IgD-negative memory B cell (primary cell): ENCODE measurements at regions not wholly inside any gene's neighbourhood (a gene's known extent, or its start where the extent isn't known, plus 50 kb on each side); places are given as distances from the start of the nearest gene placed in this dataset.

Source experiments
- H3K27ac Mint-ChIP-seq, 3 donors: one replicate each; pipeline ENCODE4 v1.8.0; 2020 to 2022; ENCODE audit warnings: mild to moderate bottlenecking in 3 of 3, mixed read lengths in 3 of 3, moderate library complexity in 1 of 3
- H3K27me3 Mint-ChIP-seq: one replicate; pipeline ENCODE4 v1.8.0; 2021; ENCODE audit warnings: mixed read lengths
- H3K36me3 Mint-ChIP-seq: one replicate; pipeline ENCODE4 v1.8.0; 2020; ENCODE audit warnings: mild to moderate bottlenecking, mixed read lengths
- H3K4me1 Mint-ChIP-seq, 3 donors: one replicate each; pipeline ENCODE4 v1.8.0; 2020 to 2022; ENCODE audit warnings: mixed read lengths in 3 of 3, mild to moderate bottlenecking in 1 of 3
- H3K4me3 Mint-ChIP-seq, 4 donors: one replicate each; pipeline ENCODE4 v1.8.0; 2020 to 2022; ENCODE audit warnings: mild to moderate bottlenecking in 4 of 4, mixed read lengths in 4 of 4, moderate library complexity in 3 of 4
- H3K9me3 Mint-ChIP-seq, 3 donors: one replicate each; pipeline ENCODE4 v1.8.0; 2020 to 2021; ENCODE audit warnings: mixed read lengths in 3 of 3, mild to moderate bottlenecking in 1 of 3

DNA sequence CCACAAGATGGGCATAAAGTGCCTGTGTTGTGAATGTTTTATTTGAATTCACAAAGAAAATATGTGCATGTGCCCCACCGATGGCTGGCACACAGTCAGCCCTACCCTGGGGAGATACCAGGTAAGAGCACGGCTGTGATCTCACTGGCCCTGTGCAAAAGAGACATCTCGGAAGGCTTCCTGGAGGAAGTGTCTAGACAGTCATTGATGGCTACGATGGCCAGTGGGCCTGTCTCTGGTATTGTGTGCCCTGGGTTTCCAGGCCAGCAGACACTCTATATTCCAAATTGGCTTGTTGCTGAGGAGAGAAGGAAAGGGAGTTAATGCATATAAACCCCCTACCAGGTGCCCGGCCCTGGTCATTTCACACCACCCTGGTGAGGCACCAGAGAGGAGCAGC, 211.7 kb downstream of the GLI2 start:
- Mint-ChIP-seq H3K4me3 (no peak overlapping the region), H3K4me1 (no peaks in the 10 kb centered on the region), H3K27me3 (no peaks in the 10 kb centered on the region), H3K9me3 (peaks cover 0 to 3% (median 2%) of the 10 kb centered on the region in 3 donors), H3K36me3 (no peaks in the 10 kb centered on the region), H3K27ac (no peak overlapping the region)

DNA sequence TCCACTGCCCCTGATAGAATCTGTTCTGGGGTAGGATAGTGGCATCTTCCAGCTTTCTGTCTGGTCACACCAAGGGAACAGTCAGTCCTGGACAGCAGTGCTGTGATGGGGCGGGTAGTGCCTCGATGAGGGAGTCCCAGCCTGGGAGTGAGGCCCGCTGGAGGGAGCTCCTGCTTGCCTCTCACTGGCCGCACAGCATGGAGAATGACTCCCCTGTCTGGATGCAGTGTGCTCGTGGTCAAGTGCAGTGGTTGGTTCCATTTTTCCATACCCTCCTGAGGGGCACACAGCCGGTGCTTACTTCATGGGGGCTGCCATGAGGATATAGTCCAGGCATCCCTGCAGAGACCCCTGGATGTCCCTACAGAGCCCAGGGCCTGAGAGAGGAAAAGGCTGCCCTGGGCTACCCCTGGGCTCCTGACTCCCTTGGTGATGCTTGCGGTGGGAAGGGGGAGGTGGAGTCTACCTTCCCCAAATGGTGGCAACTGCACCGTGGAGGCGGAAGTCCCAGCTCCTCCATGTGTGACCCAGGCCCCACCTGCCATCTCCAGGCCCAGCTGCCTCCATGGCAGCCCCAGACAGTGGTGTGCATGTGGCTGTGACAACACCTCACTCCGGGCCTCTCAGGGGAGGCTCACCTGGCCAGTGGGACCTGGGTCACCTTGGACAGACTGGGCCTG, 212.5 kb downstream of the GLI2 start:
- Mint-ChIP-seq H3K27ac (peak overlapping the region in 1 of 3 donors; percentile 33), H3K9me3 (peaks cover 0 to 2% (median 0%) of the 10 kb centered on the region in 3 donors), H3K4me3 (no peak overlapping the region), H3K27me3 (no peaks in the 10 kb centered on the region), H3K4me1 (no peaks in the 10 kb centered on the region), H3K36me3 (no peaks in the 10 kb centered on the region)

DNA sequence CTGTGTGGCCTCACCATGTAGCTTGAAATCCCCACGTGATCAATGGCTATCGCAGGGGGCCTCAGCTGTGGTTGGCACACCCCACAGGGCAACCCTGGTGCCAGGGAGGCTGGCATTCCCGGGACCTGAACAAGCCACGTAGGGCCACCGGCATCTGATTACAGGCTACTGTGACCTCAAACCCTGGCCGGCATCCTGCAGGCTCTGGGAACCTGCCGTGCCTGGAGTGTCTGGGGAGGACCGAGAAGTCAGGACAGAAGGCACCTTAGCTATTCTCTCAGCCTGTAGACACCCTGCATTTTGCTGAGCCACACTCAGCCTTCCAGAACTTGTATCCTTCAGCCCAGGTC, 213.0 kb downstream of the GLI2 start:
- H3K36me3 Mint-ChIP-seq, result no peaks in the 10 kb centered on the region
- peak overlapping the region in 1 of 3 donors; percentile 33 for H3K27ac Mint-ChIP-seq
- H3K4me1 Mint-ChIP-seq, result no peaks in the 10 kb centered on the region
- H3K4me3 Mint-ChIP-seq, result no peak overlapping the region
- H3K9me3 Mint-ChIP-seq, result peaks cover 0 to 2% (median 0%) of the 10 kb centered on the region in 3 donors
- no peaks in the 10 kb centered on the region for H3K27me3 Mint-ChIP-seq

DNA sequence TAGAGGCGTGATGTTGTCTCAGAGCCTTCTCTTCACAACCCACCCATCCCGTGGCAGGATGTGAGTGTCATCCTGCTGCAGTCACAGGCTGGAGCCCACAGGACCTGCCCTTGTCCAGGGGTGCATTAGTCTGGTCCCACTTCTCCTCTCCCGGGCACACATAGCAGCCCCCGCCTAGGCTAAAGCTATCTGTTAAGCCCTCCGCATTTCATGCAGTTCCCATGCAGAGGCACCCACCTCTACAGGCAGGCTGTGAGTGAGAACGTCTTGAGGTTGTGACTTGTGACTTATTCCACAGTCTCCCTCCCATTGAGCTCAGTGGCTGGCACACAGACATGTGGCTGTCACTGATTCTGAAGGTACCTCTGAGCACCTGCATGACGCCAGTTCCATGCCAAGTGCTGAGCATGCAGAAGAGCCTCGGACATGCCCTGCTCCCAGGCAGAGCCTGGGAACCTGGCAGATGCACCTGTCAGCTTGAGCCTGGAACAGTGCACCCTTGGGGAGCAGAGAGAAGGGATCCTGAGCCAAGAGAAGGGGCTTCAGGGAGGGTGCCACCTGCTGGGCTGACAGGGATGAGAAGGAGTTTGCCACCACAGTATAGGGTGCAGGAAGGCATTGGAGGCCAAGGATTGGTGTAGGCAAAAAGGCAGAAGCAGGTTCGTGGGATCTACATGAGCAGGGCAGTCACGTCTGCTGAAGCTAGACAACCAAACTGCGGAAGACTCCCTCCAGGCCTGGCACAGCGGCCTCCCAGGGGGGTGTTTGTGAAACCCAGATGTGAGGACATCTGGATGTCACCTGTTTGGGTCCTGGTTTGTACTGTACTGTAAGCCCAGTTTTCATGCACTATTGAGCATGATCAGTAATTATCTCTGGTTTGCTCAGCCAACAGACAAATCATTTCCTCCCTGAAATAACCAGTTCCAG, 213.6 kb downstream of the GLI2 start:
- Mint-ChIP-seq H3K27ac (peak overlapping the region in 1 of 3 donors; percentile 33), H3K4me3 (no peak overlapping the region), H3K36me3 (no peaks in the 10 kb centered on the region), H3K27me3 (peaks cover 1% of the 10 kb centered on the region), H3K4me1 (no peaks in the 10 kb centered on the region), H3K9me3 (peaks cover 0 to 2% (median 0%) of the 10 kb centered on the region in 3 donors)

DNA sequence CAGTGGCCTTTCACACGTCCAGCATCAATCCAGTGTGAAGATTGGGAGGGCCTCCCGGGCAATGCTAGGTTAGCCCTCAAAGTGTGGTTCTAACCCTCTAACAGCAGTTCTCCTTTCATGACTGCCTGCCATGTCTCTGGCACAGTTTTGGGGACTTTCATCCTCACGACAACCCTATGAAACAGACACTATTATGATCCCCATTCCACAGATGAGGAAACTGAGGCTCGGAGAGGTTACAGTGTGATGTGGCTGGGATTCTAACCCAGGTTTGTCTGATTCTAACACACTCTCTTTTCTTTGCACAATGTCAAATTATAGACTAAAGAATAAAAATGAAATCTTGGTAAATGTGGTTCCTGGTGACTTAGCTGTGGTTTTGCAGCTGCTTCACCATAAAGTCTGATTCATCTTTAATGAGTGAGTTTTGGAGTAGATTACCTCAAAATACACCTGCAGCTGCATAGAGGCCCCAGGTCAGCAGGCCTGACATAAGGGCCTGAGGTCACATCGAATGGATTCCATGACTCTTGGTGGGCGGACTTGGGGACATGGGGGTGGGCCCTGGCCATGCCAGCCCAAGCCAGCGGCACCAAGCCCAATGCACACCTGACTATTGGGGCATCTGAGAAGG, 214.4 kb downstream of the GLI2 start:
- peaks cover 1% of the 10 kb centered on the region for H3K27me3 Mint-ChIP-seq
- no peaks in the 10 kb centered on the region for H3K36me3 Mint-ChIP-seq
- H3K4me3 Mint-ChIP-seq, result no peak overlapping the region
- H3K9me3 Mint-ChIP-seq, result peaks cover 0 to 3% (median 0%) of the 10 kb centered on the region in 3 donors
- H3K27ac Mint-ChIP-seq, result no peak overlapping the region
- H3K4me1 Mint-ChIP-seq, result peaks cover 0 to 1% (median 0%) of the 10 kb centered on the region in 3 donors

DNA sequence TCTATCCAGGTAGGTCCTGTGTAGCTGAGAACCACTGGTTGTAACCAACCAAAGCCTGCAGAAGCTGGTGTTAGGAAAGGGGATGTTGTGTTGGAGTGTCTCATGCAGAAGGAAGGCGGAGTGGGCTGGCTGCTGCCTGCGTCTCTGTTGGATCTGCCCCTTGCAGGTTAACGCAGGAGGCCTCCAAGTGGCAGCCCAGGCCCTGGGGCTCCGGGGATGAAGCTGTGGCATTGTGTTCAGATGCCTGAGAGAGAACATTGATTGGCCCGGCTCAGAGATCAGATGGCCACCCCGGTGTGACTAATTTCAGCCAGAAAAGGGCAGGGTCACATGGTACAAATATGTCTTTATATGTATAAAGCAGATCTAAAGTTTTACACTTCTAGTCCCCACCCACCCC, 216.0 kb downstream of the GLI2 start:
- no peak overlapping the region for H3K4me3 Mint-ChIP-seq

DNA sequence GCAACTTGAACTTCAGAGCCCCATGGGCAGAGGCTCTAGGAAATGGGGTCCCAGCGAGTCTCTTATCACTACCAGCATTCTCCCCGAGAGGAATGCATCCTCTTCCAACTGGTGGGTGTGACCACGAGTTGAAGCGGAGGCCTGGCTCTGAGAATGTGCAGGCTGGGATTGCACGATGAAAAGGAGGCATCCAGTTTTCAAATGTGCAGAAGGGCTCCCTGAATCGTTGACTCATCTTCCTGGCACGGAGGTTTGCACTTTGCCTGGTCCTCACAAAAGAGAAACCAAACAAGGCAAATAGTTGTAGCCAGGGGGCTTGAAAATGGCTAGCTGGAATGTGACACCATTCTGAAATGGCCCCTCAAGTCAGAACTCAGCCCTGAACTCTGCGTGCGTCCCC, 216.7 kb downstream of the GLI2 start:
- Mint-ChIP-seq H3K9me3 (peaks cover 0 to 3% (median 0%) of the 10 kb centered on the region in 3 donors), H3K27ac (no peak overlapping the region), H3K27me3 (peaks cover 1% of the 10 kb centered on the region), H3K4me1 (peaks cover 0 to 1% (median 0%) of the 10 kb centered on the region in 3 donors), H3K4me3 (no peak overlapping the region), H3K36me3 (no peaks in the 10 kb centered on the region)

More for the DNA sequence above, 216.0 kb downstream of the GLI2 start:
- no peaks in the 10 kb centered on the region for H3K36me3 Mint-ChIP-seq
- peaks cover 0 to 3% (median 0%) of the 10 kb centered on the region in 3 donors for H3K9me3 Mint-ChIP-seq
- no peak overlapping the region for H3K27ac Mint-ChIP-seq
- H3K4me1 Mint-ChIP-seq, result peaks cover 0 to 1% (median 0%) of the 10 kb centered on the region in 3 donors
- peaks cover 1% of the 10 kb centered on the region for H3K27me3 Mint-ChIP-seq

DNA sequence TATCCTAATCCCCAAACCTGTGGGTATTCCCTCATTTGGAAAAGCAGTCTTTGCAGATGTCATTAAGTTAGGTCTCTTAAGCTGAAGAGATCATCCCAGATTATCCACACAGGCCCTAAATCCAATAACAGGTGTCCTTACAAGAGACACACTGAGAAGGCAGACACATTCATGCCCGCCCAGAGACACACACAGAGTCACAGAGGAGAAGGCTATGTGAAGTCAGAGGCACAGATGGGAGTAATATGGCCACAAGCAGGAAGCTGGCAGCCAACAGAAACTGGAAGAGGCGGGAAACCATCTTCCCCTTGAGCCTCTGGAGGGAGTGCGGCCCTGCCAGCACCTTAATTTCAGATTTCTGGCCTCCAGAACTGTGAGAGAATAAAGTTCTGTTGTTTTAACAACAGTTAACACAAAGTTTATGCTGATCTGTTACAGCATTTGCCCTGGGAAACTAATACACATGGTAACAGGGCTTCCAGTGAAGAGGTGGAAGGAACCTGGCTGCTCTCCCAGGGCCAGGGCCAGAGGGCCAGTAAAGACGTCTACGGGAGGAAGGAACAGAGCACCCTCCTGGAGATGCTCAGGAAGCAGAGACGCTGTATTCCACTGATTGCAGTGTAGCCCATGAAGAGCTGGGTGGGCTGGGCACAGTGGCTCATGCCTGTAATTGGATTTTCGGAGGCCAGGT, 217.5 kb downstream of the GLI2 start:
- no peaks in the 10 kb centered on the region for H3K36me3 Mint-ChIP-seq
- H3K9me3 Mint-ChIP-seq, result peaks cover 0 to 3% (median 0%) of the 10 kb centered on the region in 3 donors
- H3K4me3 Mint-ChIP-seq, result no peak overlapping the region
- H3K4me1 Mint-ChIP-seq, result peaks cover 0 to 1% (median 0%) of the 10 kb centered on the region in 3 donors
- peaks cover 1% of the 10 kb centered on the region for H3K27me3 Mint-ChIP-seq
- no peak overlapping the region for H3K27ac Mint-ChIP-seq

DNA sequence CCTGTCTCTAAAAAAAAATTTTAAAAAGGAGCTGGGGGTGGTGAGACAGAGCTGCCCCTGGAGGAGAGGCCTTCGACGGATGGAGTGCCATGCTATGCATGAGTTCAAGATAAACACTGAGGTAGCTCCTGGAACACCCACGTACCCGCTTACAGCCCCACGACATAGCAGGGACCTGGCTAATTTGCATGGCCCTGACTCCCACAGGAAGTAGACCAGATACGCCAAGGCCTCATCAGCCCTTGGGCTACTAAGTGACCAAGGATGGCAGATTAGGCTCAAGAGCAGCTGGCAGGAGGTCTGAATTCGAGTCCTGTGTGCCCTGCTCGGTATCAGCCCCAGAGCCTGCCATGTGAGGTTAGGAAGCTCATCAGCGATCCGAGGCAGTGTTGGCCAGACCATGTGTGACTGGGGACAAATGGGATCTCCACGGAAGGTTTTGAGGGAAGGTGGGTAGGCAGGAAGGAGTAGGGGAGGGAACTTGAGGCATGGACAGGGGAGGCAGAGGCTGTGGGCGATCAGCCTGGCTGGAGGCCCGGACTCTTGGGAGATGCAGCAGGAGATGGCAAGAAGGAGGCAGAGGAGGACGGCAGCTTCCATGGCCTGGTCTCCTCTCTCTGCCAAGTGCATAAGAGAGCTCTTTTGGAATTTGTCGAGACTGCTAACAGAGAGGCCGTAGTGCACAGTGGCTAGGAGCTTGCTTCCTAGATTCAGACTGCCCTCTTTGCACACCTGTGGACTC, 218.3 kb downstream of the GLI2 start:
- Mint-ChIP-seq H3K4me3 (no peak overlapping the region), H3K27ac (no peak overlapping the region), H3K9me3 (peaks cover 0 to 3% (median 0%) of the 10 kb centered on the region in 3 donors), H3K4me1 (peaks cover 0 to 1% (median 0%) of the 10 kb centered on the region in 3 donors), H3K36me3 (no peaks in the 10 kb centered on the region), H3K27me3 (peaks cover 1% of the 10 kb centered on the region)

DNA sequence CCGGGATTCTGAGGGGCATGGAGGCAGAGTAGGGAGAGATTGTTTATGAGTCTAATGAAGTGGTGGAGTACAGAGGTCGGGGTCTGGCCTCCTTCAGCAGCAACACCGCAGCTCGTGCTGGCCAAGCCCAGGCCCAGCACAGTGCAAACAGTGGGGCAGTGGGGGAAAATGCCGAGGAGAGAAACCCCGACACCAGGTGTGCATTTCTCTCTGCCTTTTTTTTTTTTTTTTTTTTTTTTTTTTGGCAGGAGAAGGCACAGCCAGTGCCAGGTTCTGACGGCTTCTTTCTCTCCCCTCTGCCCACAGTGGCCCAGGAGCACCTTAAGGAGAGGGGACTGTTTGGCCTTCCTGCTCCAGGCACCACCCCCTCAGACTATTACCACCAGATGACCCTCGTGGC, 219.3 kb downstream of the GLI2 start:
- Mint-ChIP-seq H3K27ac (no peak overlapping the region), H3K4me3 (no peak overlapping the region), H3K27me3 (peaks cover 1% of the 10 kb centered on the region), H3K36me3 (no peaks in the 10 kb centered on the region), H3K4me1 (peaks cover 0 to 1% (median 0%) of the 10 kb centered on the region in 3 donors), H3K9me3 (peaks cover 0 to 3% (median 0%) of the 10 kb centered on the region in 3 donors)

DNA sequence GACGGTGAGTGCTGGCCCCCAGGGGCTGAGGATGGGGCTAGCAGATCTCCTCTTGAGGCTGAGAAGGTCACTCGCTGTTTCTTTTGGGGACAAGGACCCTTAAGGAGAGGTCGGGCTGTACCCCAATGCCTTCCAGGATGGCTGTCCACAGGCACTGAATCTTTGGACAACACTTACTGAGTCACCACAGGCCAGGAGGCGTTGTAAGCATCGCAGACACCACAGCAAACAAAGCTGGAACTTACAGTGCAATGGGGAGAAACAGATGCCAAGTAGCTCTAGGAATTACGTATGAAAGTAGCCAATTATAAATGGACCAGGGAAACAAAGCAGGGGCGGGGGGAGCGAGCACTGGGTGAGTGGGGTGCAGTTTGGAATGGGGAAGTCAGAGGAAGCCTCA, 219.8 kb downstream of the GLI2 start:
- Mint-ChIP-seq H3K9me3 (peaks cover 0 to 3% (median 0%) of the 10 kb centered on the region in 3 donors), H3K4me1 (peaks cover 0 to 1% (median 0%) of the 10 kb centered on the region in 3 donors), H3K27ac (no peak overlapping the region), H3K4me3 (no peak overlapping the region), H3K27me3 (peaks cover 1% of the 10 kb centered on the region), H3K36me3 (no peaks in the 10 kb centered on the region)

DNA sequence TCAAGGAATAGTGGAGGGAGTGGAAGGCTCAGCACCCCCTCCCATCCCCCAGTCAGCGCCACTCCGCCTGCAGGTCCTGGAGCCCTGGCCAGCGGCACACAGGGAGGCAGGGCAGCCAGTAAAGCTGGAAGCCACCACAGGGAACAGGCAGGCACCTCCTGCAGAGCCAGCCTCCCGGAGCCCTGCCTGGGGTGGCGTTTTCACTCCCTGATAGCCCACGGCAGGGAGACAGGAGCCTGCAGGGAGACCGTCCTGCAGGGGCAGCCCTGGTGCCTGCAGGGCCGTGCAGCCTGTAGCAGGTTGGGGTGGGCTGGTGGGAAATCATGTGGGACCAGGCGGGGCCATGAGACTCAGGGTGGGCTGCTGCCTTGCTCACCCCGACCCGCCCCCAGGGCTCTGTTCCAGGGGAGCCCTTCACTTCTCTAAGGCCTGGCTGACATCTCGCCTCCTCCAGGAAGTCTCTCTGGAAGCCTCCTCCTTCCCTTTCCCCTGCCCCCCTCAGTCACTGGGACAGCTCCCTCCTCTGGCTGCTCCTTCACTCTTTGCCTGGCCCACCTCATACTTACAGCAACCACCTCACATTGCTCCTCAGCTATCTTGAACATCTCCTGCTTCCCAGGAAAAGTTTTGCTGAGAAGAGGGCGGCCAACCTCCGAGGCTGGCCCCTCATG, 221.0 kb downstream of the GLI2 start:
- peaks cover 1% of the 10 kb centered on the region for H3K27me3 Mint-ChIP-seq
- H3K9me3 Mint-ChIP-seq, result peaks cover 0 to 3% (median 0%) of the 10 kb centered on the region in 3 donors
- peaks cover 0 to 1% (median 0%) of the 10 kb centered on the region in 3 donors for H3K4me1 Mint-ChIP-seq
- H3K4me3 Mint-ChIP-seq, result no peak overlapping the region
- no peaks in the 10 kb centered on the region for H3K36me3 Mint-ChIP-seq
- H3K27ac Mint-ChIP-seq, result no peak overlapping the region

DNA sequence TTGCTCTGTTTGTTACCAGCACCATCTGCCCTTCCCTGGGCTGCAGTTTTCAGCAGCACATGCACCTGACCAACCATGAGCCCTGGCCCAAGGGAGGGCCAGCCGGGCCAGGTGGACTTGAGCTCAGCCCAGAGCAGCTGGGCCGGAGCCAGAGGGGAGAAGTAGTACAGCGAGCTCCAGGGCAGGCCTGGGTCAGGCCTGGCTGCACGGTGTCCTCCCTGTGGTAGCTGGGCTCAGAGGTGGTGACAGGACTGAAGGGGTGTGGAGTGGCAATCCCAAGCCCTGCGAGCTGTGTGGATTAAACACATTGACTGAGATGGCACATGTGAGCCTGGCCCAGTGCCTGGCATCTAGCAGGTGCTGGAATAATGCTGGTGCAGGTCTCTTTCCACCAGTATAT, 222.2 kb downstream of the GLI2 start:
- Mint-ChIP-seq H3K9me3 (peaks cover 0 to 3% (median 0%) of the 10 kb centered on the region in 3 donors), H3K27me3 (peaks cover 1% of the 10 kb centered on the region), H3K27ac (no peak overlapping the region), H3K4me1 (peaks cover 0 to 1% (median 0%) of the 10 kb centered on the region in 3 donors), H3K36me3 (no peaks in the 10 kb centered on the region), H3K4me3 (no peak overlapping the region)
